Chondrocyte (in vitro differentiated cells): ENCODE measurements at regions not wholly inside any gene's neighbourhood (a gene's known extent, or its start where the extent isn't known, plus 50 kb on each side); places are given as distances from the start of the nearest gene placed in this dataset.
A peak's percentile ranks its signal among the peaks of the same experiment; 100 is the strongest.
"Not testable (repeated sequence)": the region's sequence is repeated elsewhere in the genome, so short reads cannot be mapped to it uniquely, and the experiment has no call there.

ENCODE experiments used
- DNase-seq: peaks from one replicate; pipeline ENCODE4 v3.0.0; 2021; ENCODE audit warnings: mixed read lengths, low spot score
- H3K27ac Mint-ChIP-seq: one replicate; pipeline ENCODE4 v1.8.0; 2021; ENCODE audit warnings: mild to moderate bottlenecking, moderate library complexity, mixed read lengths; ENCODE audit not compliant: unreplicated experiment
- H3K27me3 Mint-ChIP-seq: 2 replicates; pipeline ENCODE4 v1.8.0; 2021; ENCODE audit warnings: low read depth, mixed read lengths
- H3K36me3 Mint-ChIP-seq: 2 replicates; pipeline ENCODE4 v1.8.0; 2021; ENCODE audit warnings: low read depth, mixed read lengths
- H3K4me1 Mint-ChIP-seq: 2 replicates; pipeline ENCODE4 v1.8.0; 2021; ENCODE audit warnings: low read depth, mild to moderate bottlenecking, mixed read lengths
- H3K4me3 Mint-ChIP-seq: one replicate; pipeline ENCODE4 v1.8.0; 2021; ENCODE audit warnings: mild to moderate bottlenecking, moderate library complexity, mixed read lengths; ENCODE audit not compliant: unreplicated experiment
- H3K9me3 Mint-ChIP-seq: 2 replicates; pipeline ENCODE4 v1.8.0; 2021; ENCODE audit warnings: low read depth, mixed read lengths
- CTCF ChIP-seq: fragments of 200-600 bp; sonication (generic); IDR thresholded peaks from 2 replicates; pipeline ENCODE4 v1.5.0; 2021; ENCODE audit warnings: antibody characterized with exemption, mild to moderate bottlenecking, moderate library complexity

- no peaks in the 10 kb centered on the region for H3K36me3 Mint-ChIP-seq
- TF ChIP-seq CTCF, result no peak
- no peaks in the 10 kb centered on the region for H3K27me3 Mint-ChIP-seq
- DNase-seq, result no peak
- H3K9me3 Mint-ChIP-seq, result peaks cover 33% of the 10 kb centered on the region
- no peak overlapping the region for H3K27ac Mint-ChIP-seq
- H3K4me3 Mint-ChIP-seq, result no peak overlapping the region
- no peaks in the 10 kb centered on the region for H3K4me1 Mint-ChIP-seq
Observed at GRCh38 chr6:60991427-60992028, 1294.5 kb downstream of the KHDRBS2 start.

- Mint-ChIP-seq H3K4me1 (no peaks in the 10 kb centered on the region), H3K9me3 (peaks cover 8% of the 10 kb centered on the region), H3K27ac (no peak overlapping the region), H3K4me3 (no peak overlapping the region), H3K36me3 (no peaks in the 10 kb centered on the region), H3K27me3 (no peaks in the 10 kb centered on the region)
- DNase-seq, result no peak
- TF ChIP-seq CTCF, result no peak
Observed at GRCh38 chr6:60952500-60952899, 1333.5 kb downstream of the KHDRBS2 start.

- H3K27me3 Mint-ChIP-seq, DNase-seq, H3K4me1 Mint-ChIP-seq, H3K4me3 Mint-ChIP-seq, H3K36me3 Mint-ChIP-seq, H3K27ac Mint-ChIP-seq, H3K9me3 Mint-ChIP-seq: not testable (repeated sequence)
Observed at GRCh38 chr6:60950221-60950923, 1335.7 kb downstream of the KHDRBS2 start.

- H3K27ac Mint-ChIP-seq, H3K4me3 Mint-ChIP-seq: not testable (repeated sequence)
Observed at GRCh38 chr6:60947416-60947815, 1338.6 kb downstream of the KHDRBS2 start.

DNA sequence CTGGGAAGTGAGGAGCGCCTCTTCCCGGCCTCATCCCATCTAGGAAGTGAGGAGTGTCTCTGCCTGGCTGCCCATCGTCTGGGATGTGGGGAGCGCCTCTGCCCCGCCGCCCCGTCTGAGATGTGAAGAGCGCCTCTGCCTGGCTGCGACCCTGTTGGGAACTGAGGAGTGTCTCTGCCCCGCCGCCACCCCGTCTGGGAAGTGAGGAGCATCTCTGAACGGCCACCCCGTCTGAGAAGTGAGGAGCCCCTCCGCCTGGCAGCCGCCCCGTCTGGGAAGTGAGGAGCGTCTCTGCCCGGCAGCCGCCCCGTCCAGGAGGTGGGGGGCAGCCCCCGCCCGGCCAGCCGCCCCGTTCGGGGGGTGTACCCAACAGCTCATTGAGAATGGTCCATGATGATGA lies 1341.2 kb downstream of the KHDRBS2 start:
- not testable (repeated sequence) for H3K36me3 Mint-ChIP-seq, H3K27ac Mint-ChIP-seq, H3K27me3 Mint-ChIP-seq, H3K9me3 Mint-ChIP-seq, H3K4me1 Mint-ChIP-seq, H3K4me3 Mint-ChIP-seq
- DNase-seq, result peak; percentile 68

More at GRCh38 chr6:60947416-60947815, 1338.6 kb downstream of the KHDRBS2 start:
- not testable (repeated sequence) for H3K9me3 Mint-ChIP-seq, H3K4me1 Mint-ChIP-seq, H3K36me3 Mint-ChIP-seq, DNase-seq, H3K27me3 Mint-ChIP-seq

GRCh38 chr6:60935970-60936369 lies 1350.1 kb downstream of the KHDRBS2 start:
- peak; percentile 25 for TF ChIP-seq CTCF

GRCh38 chr6:60919652-60920051 lies 1366.4 kb downstream of the KHDRBS2 start:
- not testable (repeated sequence) for H3K36me3 Mint-ChIP-seq, H3K4me1 Mint-ChIP-seq, H3K27ac Mint-ChIP-seq, H3K9me3 Mint-ChIP-seq, H3K4me3 Mint-ChIP-seq, H3K27me3 Mint-ChIP-seq, DNase-seq

More at GRCh38 chr6:60935970-60936369, 1350.1 kb downstream of the KHDRBS2 start:
- H3K27ac Mint-ChIP-seq, DNase-seq, H3K27me3 Mint-ChIP-seq, H3K9me3 Mint-ChIP-seq, H3K4me1 Mint-ChIP-seq, H3K36me3 Mint-ChIP-seq, H3K4me3 Mint-ChIP-seq: not testable (repeated sequence)

- peaks cover 29% of the 10 kb centered on the region for H3K9me3 Mint-ChIP-seq
- not testable (repeated sequence) for H3K27me3 Mint-ChIP-seq, DNase-seq, H3K36me3 Mint-ChIP-seq, H3K4me1 Mint-ChIP-seq, H3K4me3 Mint-ChIP-seq, H3K27ac Mint-ChIP-seq
Observed at GRCh38 chr6:60903860-60904259, 1382.2 kb downstream of the KHDRBS2 start.

GRCh38 chr6:60893374-60893773 lies 1392.7 kb downstream of the KHDRBS2 start:
- not testable (repeated sequence) for H3K4me1 Mint-ChIP-seq, H3K27ac Mint-ChIP-seq, H3K4me3 Mint-ChIP-seq, DNase-seq, H3K27me3 Mint-ChIP-seq, H3K36me3 Mint-ChIP-seq
- H3K9me3 Mint-ChIP-seq, result peaks cover 15% of the 10 kb centered on the region
